Erythroblast (primary cell): ENCODE measurements at regions not wholly inside any gene's neighbourhood (a gene's known extent, or its start where the extent isn't known, plus 50 kb on each side); places are given as distances from the start of the nearest gene placed in this dataset.

Source experiments
- GATA1 ChIP-seq: IDR thresholded peaks from 2 replicates; pipeline ENCODE4 v1.6.1; 2011; ENCODE audit warnings: low read depth, mild to moderate bottlenecking, control low read depth, low read length, moderate library complexity
- POLR2A ChIP-seq: IDR thresholded peaks from 2 replicates; pipeline ENCODE4 v1.6.1; 2011; ENCODE audit warnings: mild to moderate bottlenecking, low read length

- TF ChIP-seq POLR2A (no peak), GATA1 (no peak)
Measured at GRCh38 chr3:144754076-144754783, 782.6 kb downstream of the DIPK2A start.
